GM10266 (cell line): ENCODE measurements at regions not wholly inside any gene's neighbourhood (a gene's known extent, or its start where the extent isn't known, plus 50 kb on each side); places are given as distances from the start of the nearest gene placed in this dataset.

Experiments
- DNase-seq: peaks from one replicate; pipeline ENCODE4 v3.0.0; 2012; ENCODE audit errors: extremely low spot score
- CTCF ChIP-seq: IDR thresholded peaks from 2 replicates; pipeline ENCODE4 v1.5.1; 2012; ENCODE audit warnings: mild to moderate bottlenecking, low read depth; ENCODE audit not compliant: control insufficient read depth, insufficient read depth; ENCODE audit errors: missing control alignments

DNA sequence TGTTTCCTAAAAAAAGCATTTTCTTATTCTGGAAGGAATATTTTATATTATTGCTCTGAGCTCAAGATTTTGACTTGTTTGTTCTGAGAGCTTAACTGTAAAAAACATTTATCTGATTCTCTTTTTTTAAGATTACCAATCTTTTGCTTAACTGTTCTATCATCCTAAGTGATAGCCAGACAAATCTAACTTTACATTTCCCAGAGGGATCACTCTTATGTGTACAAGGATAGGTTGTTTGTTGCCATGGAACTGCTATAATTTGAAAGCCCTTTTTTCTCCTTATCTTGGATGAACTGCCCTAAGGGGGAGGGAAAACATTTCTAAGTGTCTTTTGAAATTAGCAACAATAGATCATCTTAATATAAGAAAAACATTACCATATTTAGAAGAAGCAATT, 494.7 kb downstream of the TRAM1L1 start:
- DNase-seq, result no peak
- no peak for TF ChIP-seq CTCF

- no peak for DNase-seq
- TF ChIP-seq CTCF, result no peak
Observed at GRCh38 chr4:116588783-116589182, 496.6 kb downstream of the TRAM1L1 start.

DNA sequence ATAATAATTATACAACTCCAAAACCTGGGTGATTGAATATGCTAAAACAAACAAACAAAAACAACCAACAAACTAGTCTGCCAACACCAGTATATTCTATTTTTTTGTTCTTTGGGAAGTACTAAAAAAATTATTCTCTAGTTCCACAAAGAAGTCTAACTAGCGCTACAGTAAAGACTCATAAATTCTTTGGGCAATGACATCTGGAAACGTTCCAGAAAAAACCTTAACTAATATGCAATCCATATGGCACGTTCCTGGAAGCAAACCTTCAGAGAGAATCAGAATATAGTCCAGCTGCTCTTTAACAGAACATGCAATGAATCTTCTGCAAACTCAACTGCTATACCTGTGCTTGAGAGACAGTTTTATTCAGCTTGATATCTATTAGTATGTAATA, 500.1 kb downstream of the TRAM1L1 start:
- TF ChIP-seq CTCF, result no peak
- DNase-seq, result no peak

GRCh38 chr4:116577321-116577720, 508.1 kb downstream of the TRAM1L1 start:
- DNase-seq, result no peak
- TF ChIP-seq CTCF, result no peak

GRCh38 chr4:116573540-116573939, 511.8 kb downstream of the TRAM1L1 start:
- no peak for TF ChIP-seq CTCF
- DNase-seq, result no peak

- no peak for DNase-seq
- no peak for TF ChIP-seq CTCF
Observed at GRCh38 chr4:116561768-116562167, 523.6 kb downstream of the TRAM1L1 start.

DNA sequence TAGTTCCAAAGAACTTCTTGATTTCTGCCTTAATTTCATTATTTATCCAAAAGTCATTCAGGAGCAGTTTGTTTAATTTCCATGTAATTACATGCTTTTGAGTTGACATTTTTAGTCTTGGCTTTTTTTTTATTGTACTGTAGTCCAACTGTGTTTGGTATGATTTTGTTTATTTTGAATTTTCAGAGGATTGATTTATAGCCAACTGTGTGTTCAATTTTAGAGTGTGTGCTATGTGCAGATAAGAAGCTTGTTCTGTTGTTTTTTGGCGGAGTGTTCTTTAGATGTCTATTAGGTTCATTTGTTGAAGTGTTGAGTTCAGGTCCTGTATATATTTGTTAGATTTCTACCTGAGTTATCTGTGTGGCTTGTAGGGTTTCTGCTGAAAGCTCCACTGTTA, 533.6 kb downstream of the TRAM1L1 start:
- no peak for DNase-seq
- no peak for TF ChIP-seq CTCF
